GM19467 (cell line): ENCODE measurements at regions not wholly inside any gene's neighbourhood (a gene's known extent, or its start where the extent isn't known, plus 50 kb on each side); places are given as distances from the start of the nearest gene placed in this dataset.

Experiments used
- ATAC-seq: cut with Tn5 transposase; IDR thresholded peaks from one replicate; pipeline ENCODE4 v1.9.1; 2021; ENCODE audit warnings: mild to moderate bottlenecking, moderate library complexity; ENCODE audit not compliant: unreplicated experiment

DNA sequence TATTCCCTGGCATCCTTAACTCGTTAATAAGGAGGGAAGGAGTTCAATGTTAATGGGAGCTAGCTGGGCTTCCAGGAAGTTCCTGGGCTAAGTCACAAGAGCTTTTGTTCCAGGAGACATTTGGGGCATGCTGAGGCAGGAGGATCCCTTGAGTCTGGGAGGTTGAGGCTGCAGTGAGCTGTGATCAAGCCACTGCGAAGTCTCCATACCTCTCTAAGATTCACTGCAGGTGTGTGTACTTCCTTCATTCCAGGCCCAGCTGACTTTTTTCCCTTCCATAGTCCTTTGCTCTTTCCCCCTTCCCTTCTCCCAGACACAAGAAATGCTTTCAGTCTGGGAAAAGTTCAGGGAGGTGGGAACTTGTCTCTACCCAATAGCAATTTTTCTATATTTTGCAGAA, 489.8 kb downstream of the NPIPA7 start:
- ATAC-seq = no peak

DNA sequence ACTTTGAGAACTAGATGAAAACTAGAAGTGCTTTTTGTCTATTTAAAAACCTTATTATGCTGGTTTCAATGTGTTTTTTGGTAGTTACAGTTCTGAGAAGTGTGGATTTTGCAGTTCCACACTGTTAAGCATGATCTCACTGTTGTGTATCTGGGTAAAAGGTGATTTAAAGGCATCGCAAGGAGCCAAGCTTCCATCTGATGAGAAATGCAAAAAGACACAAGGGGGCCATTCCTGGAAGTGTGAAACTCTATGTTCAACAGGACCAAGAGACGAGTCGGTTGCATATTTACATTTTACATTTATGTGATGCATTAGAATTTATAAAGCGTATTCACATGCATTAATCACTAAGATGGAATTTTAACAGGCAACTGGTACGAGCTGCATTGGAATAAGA, 490.8 kb downstream of the NPIPA7 start:
- ATAC-seq = no peak

DNA sequence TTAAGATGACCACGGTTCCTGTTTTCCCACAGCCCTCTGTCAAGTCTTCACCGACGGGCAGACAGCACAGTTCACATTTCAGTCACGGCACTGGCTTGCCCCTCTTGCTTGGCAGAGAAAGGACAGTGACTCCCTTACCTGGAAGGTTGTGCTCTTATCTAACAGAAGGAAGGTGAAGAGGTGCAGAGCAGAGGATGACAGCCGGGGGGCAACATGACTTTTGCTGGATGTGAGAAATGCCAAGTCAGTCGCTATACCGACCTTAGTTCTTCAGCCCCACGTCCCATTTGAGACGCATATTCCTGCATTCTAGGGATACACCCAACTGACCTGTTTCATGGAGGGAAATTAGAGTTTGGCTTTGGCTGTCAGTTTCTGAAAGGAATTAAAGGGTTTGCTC, 492.3 kb downstream of the NPIPA7 start:
- no peak for ATAC-seq

DNA sequence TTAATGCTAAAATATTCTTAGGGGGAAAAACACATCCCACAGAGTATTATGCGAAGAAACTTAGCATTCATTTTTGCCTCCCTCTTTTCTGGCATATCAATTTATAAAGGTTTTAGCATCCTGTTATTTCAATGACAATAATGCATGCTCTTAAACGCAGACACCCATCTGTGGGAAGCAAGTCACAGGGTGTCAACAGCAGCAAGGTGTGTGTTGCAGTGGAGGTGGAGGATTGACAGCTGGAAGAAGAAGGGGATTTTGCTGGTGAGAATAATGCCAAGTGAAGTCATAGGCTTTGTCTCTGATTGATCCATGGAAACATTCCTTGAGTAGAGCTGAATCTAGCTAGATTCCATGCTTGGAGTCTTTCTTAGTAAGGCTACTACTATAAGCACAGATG, 498.1 kb downstream of the NPIPA7 start:
- no peak for ATAC-seq

DNA sequence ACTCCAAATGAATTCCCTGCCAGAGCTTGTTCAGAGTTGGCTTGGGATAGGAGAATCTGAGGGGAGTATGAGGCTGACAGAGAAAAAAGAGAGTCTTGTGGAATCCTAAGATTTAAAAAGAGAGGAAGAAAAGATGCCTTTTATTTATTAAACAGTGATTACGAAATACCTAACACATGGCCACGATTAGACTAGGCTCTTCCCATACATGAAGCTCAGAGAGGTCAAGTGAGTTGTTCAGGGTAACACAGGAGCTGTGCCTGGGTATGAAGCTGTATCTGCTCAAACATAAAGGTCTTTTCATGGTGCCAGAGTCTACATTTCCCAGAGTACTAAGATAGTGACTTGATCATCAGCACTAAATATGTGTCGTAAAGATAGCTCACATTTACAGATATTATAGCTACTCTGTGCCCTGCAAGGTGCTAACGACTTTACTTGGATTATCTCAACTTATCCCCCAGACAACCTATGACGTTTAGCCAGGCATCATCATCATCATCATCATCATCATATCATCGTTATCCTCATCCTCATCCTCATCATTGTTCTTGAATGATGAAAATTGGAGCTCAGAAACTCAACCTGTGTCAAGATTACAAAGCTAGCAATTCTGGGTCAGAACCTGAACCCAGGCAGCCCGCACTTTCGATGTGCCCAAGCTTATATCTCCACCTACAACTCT, 500.8 kb downstream of the NPIPA7 start:
- no peak for ATAC-seq

DNA sequence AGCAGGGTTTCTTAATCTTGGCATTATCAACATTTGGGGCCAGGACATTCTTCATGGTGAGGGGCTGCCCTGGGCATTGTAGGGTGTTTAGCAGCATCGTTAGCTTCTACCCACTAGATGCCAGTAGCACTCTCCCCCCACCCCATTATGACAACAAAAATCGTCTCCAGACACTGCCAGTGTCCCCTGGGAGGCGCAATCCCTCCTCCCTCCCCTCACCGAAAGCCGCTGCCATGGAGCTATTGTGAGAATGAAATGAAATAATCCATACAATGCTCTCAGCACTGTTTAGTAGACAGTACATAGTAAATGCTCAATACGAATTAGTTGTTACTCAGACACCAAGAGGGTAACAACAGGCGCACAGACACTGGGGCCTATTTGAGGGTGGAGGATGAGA, 502.9 kb downstream of the NPIPA7 start:
- no peak for ATAC-seq

DNA sequence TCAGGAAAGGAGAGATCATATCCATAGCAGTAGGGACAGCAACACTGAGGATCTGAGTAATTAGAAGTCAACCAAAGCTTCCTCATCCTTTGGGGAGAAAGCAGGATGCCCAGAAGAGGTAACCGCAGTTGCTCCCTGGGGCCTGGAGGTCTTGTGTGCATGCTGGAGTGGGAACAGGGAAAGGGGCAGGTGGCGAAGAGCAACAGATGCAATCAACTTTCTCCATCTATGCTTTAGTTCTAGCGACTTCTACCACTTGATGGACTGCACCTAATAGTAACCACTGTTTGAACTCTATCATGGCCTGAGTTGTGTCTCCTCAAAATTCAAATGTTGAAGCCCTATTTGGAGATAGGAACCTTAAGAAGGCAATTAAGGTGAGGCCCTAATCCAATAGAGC, 503.8 kb downstream of the NPIPA7 start:
- ATAC-seq = no peak

DNA sequence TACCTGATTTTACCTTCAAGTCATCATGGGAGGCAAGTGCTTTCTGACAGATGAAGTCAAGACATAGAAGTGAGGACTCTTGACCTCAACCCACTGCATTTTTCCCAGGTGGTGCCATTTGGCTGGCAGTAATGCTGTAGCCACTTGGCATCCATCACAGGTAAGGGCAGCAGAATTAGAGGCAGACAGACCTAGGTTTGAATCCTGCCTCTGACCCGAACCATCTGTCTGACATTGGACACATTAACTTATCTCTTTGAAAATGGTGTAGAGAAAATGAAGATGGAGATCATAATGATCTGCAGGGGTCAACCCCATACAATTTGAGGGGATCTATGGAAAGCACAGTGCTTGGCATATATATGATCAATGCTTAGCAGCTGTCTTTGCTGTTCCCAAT, 505.5 kb downstream of the NPIPA7 start:
- no peak for ATAC-seq

DNA sequence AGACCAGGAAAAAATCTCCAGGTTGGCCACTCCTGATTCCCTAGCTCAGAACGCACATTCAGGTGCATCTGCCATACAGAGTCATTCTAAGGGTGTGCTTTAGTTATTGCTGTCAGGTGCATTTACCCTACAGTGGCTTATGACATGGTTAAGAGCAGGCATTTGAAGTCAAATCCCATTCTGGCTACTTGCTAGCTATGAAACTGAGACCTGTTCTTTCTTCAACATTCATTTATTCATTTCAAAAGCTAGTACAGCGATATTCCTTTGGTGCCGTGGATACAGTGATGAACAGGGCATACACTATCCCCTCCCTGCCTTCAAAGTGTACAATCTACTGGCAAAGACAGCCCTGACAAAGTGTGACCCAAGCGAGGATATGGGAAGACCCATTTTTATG, 508.3 kb downstream of the NPIPA7 start:
- ATAC-seq = no peak

DNA sequence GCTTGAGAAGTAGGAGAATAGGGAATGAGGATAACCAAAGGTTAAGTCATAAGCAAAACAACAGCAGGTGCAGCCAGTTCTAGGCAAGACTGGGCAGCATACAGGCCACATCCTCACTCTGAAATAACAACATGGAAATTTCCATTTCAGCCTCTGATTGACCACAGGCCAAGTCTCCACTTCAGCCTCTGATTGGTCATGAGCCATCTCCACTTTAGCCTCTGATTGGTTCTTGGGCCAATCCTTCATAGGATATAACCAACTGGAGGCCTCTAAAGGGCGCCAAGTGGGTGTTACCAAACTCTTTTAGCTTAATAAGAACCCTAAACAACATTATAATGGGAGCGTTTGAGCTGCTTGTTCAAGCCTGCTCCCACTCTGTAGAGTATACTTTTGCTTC, 512.0 kb downstream of the NPIPA7 start:
- no peak for ATAC-seq

DNA sequence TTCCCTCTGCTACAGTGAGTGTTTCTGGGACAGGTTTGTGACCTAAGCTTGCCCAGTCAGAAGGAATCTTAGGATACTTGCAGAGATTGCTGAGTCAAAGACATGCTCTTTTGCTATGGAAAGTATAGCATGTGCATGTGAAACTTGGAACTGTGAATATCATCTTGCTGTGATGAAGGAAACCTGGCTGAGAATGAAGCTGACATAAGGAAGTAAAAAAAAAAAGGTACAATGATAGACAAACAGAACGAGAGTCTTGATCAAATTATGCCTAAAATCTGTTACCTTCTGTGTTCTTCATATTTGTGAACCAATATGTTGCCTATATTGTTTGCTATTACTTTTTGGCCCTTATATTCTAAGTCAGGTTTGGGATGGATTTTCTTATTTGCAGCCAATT, 525.7 kb downstream of the NPIPA7 start:
- ATAC-seq = no peak

DNA sequence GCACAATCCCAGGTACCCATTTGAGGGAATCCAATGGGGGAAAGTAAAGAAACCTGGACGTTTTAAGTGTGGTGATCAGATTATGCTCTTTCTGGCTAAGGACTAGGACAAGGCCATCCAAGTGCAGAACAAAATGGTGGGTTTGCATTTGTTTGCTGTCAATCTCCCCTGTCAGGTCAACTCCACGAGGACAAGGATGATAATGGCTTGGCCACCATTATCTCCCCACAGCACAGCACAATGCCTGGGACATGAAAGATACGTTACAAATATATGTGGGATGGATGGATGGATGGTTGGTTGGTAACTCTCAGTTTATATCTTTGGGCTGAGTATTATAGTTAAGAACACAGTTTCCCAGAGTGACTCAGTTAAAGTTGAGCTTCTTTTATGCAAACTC, 526.9 kb downstream of the NPIPA7 start:
- no peak for ATAC-seq

DNA sequence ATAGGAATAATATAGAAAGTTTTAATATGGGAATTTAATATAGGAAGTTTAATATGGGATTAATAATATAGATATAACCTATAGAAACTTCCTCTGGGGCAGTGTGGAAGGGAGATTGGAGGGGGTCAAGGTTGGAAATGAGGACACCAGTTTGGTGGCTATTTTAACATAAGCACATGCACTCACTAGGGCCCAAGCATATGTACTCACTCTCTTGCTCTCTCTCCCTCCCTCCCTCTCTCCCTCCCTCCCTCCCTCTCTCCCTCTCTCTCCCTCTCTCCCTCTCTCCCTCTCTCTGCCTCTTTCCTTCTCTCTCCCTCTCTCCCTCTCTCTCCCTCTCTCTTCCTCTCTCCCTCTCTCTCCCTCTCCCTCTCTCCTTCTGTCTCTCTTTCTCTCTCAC, 528.1 kb downstream of the NPIPA7 start:
- ATAC-seq = no peak

DNA sequence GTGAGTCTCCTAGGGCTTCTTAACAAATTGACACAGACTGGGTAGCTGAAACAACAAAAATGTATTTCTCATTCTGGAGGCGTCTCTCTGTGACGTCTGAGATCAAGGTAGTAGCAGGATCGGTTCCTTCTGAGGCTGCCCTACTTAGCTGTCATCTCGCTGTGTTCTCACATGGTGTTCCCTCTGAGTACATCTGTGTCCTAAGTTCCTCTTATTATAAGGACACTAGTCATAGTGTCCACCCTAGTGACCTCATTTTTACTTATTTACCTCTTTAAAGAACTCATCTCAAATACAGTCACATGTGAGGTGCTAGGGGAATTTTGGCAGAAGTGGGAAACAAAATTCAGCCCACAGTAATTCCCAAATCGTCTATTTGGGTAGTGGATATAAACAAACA, 529.1 kb downstream of the NPIPA7 start:
- ATAC-seq = no peak

DNA sequence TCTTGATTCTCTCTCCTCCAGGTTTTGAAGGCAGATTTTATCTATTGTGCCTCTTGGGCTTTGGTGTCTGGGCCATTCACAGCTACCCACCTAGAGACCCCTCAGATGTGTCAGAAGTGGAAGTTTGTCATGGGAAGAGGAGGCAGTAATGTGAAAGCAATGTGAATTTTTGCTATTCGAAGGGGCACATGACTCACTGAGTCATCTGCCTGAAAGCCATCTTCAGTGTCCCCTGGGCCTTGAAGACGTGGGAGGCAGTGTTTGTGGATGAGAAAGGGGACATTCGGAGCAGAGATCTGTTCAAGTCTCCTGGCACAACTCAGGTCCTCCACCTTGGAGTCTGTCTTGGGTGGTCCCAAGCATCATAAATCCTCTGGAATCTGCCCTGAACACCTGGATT, 530.2 kb downstream of the NPIPA7 start:
- no peak for ATAC-seq

DNA sequence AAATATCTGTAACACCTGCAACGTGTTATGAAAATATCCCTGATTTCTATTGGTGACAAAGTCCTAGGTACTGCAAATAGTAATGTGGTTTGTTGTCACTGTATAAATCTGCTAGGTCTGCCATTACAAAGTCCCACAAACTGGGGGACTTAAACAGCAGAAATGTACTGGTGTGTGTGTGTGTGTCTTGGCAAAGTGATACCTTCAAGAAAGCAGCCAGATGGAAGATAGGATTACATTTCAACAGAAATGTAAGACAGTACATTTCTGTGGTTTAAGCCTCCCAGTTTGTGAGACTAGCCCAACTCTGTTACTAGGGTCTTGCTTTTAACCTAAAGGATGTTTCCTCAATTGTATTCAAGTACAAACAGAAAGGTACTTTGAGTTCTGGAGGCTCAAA, 531.7 kb downstream of the NPIPA7 start:
- no peak for ATAC-seq

DNA sequence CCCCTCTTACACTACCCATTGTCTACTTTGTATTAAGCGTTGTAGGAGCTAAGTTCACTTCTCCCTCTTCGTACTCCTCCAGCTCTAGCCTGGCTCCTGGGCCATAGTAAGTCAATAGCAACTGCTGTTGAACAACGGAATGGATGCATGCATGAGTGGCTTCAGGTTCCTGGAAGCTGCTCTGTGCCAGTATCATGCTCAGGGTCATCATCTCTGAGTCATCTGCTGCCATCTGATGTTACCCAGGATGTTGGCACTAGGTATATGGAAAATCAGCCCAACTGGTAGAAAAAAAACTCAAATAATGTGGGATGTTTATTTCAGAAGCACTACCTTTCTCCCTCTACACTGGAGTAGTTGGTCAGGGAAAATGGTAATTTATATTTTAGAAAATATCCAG, 536.8 kb downstream of the NPIPA7 start:
- no peak for ATAC-seq

DNA sequence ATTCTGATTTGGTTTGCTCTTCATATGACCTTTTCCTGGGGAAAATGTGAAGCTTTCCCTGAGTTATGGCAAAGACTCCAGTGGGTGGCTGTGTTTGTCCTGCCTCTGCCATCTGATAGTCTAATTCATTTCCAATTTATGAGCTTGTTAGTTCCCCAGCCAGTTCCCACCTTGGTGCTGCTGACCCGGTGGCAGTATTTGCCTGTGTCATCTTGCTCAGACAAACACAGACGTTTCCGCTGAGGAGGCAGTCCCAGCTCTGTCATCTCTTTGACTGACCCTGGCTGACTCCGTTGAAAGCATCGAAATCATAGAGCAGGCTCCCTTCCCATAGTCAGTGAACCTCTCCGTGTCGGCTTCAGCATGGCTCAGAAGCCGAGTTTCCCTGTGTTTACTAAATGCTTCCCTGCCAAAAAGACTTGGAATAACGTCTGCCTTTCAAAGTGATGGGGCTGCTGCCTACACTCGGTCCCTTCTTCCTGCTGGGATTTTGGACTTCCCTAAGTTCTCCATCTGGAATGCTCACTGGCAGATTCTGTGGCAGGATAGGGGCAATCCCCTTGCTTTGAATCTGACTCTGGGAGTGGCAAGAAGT, 538.3 kb downstream of the NPIPA7 start:
- no peak for ATAC-seq

DNA sequence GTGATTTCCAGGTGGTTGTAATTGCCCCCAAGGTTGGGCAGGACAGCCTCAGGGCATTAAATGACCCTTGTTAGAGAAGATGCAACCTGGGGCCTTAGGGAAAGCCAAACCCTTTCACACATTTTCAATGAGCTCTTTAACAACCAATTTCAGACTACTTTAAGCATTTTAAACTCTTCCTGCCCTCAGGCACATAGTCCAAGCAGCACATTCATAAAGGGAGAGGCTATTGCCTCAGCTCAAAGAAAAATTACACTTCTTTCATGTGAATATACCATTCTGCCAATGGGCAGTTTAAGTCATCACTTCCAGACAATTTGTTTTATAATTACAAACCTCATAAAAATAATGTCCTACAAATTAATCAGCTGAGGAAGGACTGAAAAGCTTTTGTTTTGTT, 544.5 kb downstream of the NPIPA7 start:
- no peak for ATAC-seq

DNA sequence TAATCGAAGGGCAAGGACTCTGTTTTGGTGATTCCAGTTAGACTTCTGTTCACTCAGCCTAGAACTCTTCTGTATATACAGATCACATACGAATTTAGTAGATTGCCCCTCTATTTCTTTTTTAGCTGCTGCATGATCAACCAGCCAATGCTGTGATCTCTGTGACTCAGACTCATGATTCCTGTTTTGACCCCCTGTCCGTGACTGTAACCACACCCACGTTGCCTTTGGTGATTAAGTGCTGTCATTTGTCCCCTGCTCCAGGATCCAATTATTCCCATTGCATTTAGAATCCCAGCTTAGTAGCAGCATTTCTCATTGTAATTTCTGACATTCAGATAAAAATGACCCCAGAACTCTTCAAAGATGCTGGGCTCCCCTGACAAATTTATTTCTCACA, 545.7 kb downstream of the NPIPA7 start:
- ATAC-seq = no peak

DNA sequence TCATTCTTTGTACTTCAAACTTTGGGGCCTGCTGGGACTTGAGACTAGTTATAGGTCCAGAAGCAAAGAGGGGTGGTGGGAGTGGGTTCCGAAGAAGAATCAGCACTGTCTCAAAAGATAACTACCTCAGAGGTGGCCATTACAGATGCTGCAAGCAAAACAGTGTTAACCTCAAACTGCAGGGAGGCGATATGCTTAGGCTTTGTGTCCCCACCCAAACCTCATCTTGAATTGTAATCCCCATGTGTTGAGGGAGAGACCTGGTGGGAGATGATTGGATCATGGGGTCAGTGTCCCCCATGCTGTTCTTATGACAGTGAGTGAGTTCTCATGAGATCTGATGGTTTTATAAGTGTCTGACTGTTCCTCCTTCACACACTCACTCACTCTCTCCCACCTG, 545.3 kb downstream of the XYLT1 start:
- no peak for ATAC-seq

DNA sequence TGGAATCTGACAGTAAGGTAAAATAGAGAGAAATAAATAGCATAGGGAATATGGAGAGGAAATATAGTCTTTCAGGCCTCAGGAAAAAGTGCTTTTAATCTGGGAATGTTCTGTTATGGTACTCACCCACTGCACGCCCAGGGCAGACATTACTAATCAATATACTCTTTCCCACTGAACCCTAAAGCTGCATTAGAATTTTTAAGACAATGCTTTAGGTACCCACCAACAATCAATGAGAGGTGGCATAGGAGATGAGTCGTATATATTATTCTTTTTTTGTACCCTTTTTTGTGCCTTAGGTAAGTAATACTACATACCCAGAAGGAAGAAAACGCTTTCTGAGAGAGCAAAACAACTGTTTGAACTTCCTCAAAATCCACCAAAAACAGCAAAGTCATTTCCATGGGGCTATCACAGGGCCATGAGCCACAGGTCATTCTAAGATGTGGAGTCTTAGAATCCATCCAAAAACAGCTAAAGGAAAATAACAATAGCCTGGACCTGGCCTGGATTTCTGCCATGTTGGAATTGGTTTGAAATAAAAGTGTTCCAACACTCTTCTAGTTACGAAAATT, 542.1 kb downstream of the XYLT1 start:
- ATAC-seq = no peak
